H9 (cell line): ENCODE measurements at regions not wholly inside any gene's neighbourhood (a gene's known extent, or its start where the extent isn't known, plus 50 kb on each side); places are given as distances from the start of the nearest gene placed in this dataset.

Experiments used
- DNase-seq: peaks from one replicate; pipeline ENCODE4 v3.0.0-alpha.2; 2017
- H2AFZ ChIP-seq: one replicate; pipeline ENCODE4 v1.6.1; 2013; ENCODE audit warnings: mild to moderate bottlenecking, low read length, control low read depth, moderate library complexity
- H2AK5ac ChIP-seq: 2 replicates; pipeline ENCODE4 v1.6.1; 2013; ENCODE audit warnings: low read length, control low read depth, mixed read lengths; ENCODE audit not compliant: insufficient read length
- H2BK120ac ChIP-seq: one replicate; pipeline ENCODE4 v1.6.1; 2013; ENCODE audit warnings: low read depth, mild to moderate bottlenecking, low read length, control low read depth, inconsistent platforms; ENCODE audit not compliant: poor library complexity, severe bottlenecking
- H2BK12ac ChIP-seq: 2 replicates; pipeline ENCODE4 v1.6.1; 2013; ENCODE audit warnings: low read length, control low read depth, mixed read lengths, low read depth; ENCODE audit not compliant: insufficient read length
- H2BK15ac ChIP-seq: 2 replicates; pipeline ENCODE4 v1.6.1; 2013; ENCODE audit warnings: low read depth, low read length, control low read depth
- H2BK20ac ChIP-seq: one replicate; pipeline ENCODE4 v1.6.1; 2013; ENCODE audit warnings: low read depth, mild to moderate bottlenecking, low read length, control low read depth, inconsistent platforms; ENCODE audit not compliant: poor library complexity, severe bottlenecking
- H2BK5ac ChIP-seq: 2 replicates; pipeline ENCODE4 v1.6.1; 2013; ENCODE audit warnings: low read length, control low read depth, mixed read lengths; ENCODE audit not compliant: insufficient read length
- H3K14ac ChIP-seq: 2 replicates; pipeline ENCODE4 v1.6.1; 2013; ENCODE audit warnings: low read length, control low read depth; ENCODE audit not compliant: insufficient read depth
- H3K18ac ChIP-seq: 2 replicates; pipeline ENCODE4 v1.6.1; 2013; ENCODE audit warnings: low read depth, mild to moderate bottlenecking, mixed read lengths, low read length, control low read depth; ENCODE audit not compliant: insufficient read length
- H3K23ac ChIP-seq: 2 replicates; pipeline ENCODE4 v1.6.1; 2013; ENCODE audit warnings: low read length, control low read depth, mixed read lengths, low read depth; ENCODE audit not compliant: insufficient read length
- H3K23me2 ChIP-seq: 2 replicates; pipeline ENCODE4 v1.6.1; 2013; ENCODE audit warnings: low read depth, mild to moderate bottlenecking, mixed read lengths, low read length, control low read depth; ENCODE audit not compliant: insufficient read length, poor library complexity, severe bottlenecking
- H3K27ac ChIP-seq: 2 replicates; pipeline ENCODE4 v1.5.1; 2013; ENCODE audit warnings: low read length, control low read depth, mixed read lengths, low read depth; ENCODE audit not compliant: insufficient read length
- H3K27me3 ChIP-seq: 2 replicates; pipeline ENCODE4 v1.6.1; 2013; ENCODE audit warnings: low read length, control low read depth, inconsistent platforms; ENCODE audit not compliant: insufficient read depth
- H3K4ac ChIP-seq: 2 replicates; pipeline ENCODE4 v1.6.1; 2013; ENCODE audit warnings: low read depth, mild to moderate bottlenecking, control low read depth, inconsistent platforms, low read length, moderate library complexity
- H3K4me1 ChIP-seq: 2 replicates; pipeline ENCODE4 v1.6.1; 2013; ENCODE audit warnings: low read length, control low read depth, inconsistent platforms; ENCODE audit not compliant: insufficient read depth
- H3K4me2 ChIP-seq: 2 replicates; pipeline ENCODE4 v1.6.1; 2013; ENCODE audit warnings: low read length, control low read depth, mixed read lengths; ENCODE audit not compliant: insufficient read length, insufficient read depth
- H3K56ac ChIP-seq: 2 replicates; pipeline ENCODE4 v1.6.1; 2013; ENCODE audit warnings: low read depth, mild to moderate bottlenecking, mixed read lengths, low read length, control low read depth; ENCODE audit not compliant: insufficient read length
- H3K79me1 ChIP-seq: 2 replicates; pipeline ENCODE4 v1.6.1; 2013; ENCODE audit warnings: low read depth, mild to moderate bottlenecking, moderate library complexity, low read length, control low read depth, inconsistent platforms; ENCODE audit not compliant: insufficient read depth, poor library complexity, severe bottlenecking
- H3K79me2 ChIP-seq: 2 replicates; pipeline ENCODE4 v1.6.1; 2013; ENCODE audit warnings: low read length, control low read depth, inconsistent platforms; ENCODE audit not compliant: insufficient read depth
- H3K9ac ChIP-seq: 2 replicates; pipeline ENCODE4 v1.6.1; 2013; ENCODE audit warnings: low read length, control low read depth, mixed read lengths; ENCODE audit not compliant: insufficient read length; ENCODE audit errors: extremely low read depth
- H3K9me3 ChIP-seq: one replicate; pipeline ENCODE4 v1.6.1; 2013; ENCODE audit warnings: low read depth, low read length, inconsistent platforms; ENCODE audit not compliant: control insufficient read depth
- H3T11ph ChIP-seq: one replicate; pipeline ENCODE4 v1.6.1; 2013; ENCODE audit warnings: mild to moderate bottlenecking, low read length, control low read depth, inconsistent platforms
- H4K20me1 ChIP-seq: one replicate; pipeline ENCODE4 v1.6.1; 2013; ENCODE audit not compliant: control insufficient read depth, insufficient read length, insufficient read depth
- H4K5ac ChIP-seq: 2 replicates; pipeline ENCODE4 v1.6.1; 2013; ENCODE audit warnings: low read depth, mild to moderate bottlenecking, mixed read lengths, low read length, control low read depth; ENCODE audit not compliant: insufficient read length
- H4K8ac ChIP-seq: replicated peaks from 2 replicates; pipeline ENCODE4 v1.6.1; 2013; ENCODE audit warnings: low read length, control low read depth, mixed read lengths, low read depth; ENCODE audit not compliant: insufficient read length
- H4K91ac ChIP-seq: 2 replicates; pipeline ENCODE4 v1.6.1; 2013; ENCODE audit warnings: low read depth, mild to moderate bottlenecking, moderate library complexity, mixed read lengths, low read length, control low read depth; ENCODE audit not compliant: insufficient read length
- H3K27ac Mint-ChIP-seq, 3 experiments: 2 replicates in 2 of 3; 3 replicates in 1 of 3; pipeline ENCODE4 v1.8.0; 2020 to 2021; ENCODE audit warnings: mixed read lengths in 3 of 3, mild to moderate bottlenecking in 1 of 3, moderate library complexity in 1 of 3
- H3K27me3 Mint-ChIP-seq: 2 replicates; pipeline ENCODE4 v1.8.0; 2021; ENCODE audit warnings: low read depth, mild to moderate bottlenecking, moderate library complexity, mixed read lengths
- H3K36me3 Mint-ChIP-seq, 3 experiments: 2 replicates in 2 of 3; 3 replicates in 1 of 3; pipeline ENCODE4 v1.8.0; 2020 to 2021; ENCODE audit warnings: low read depth in 3 of 3, mixed read lengths in 3 of 3; ENCODE audit not compliant: insufficient read depth in 1 of 3
- H3K4me1 Mint-ChIP-seq, 2 experiments: 2 replicates each; pipeline ENCODE4 v1.8.0; 2020; ENCODE audit warnings: mixed read lengths in 2 of 2
- H3K4me3 Mint-ChIP-seq, 2 experiments: 2 replicates in 1 of 2; 3 replicates in 1 of 2; pipeline ENCODE4 v1.8.0; 2020 to 2021; ENCODE audit warnings: mild to moderate bottlenecking in 2 of 2, mixed read lengths in 2 of 2, moderate library complexity in 1 of 2
- H3K9me3 Mint-ChIP-seq, 2 experiments: 2 replicates in 1 of 2; 3 replicates in 1 of 2; pipeline ENCODE4 v1.8.0; 2020; ENCODE audit warnings: mild to moderate bottlenecking in 2 of 2, mixed read lengths in 2 of 2, moderate library complexity in 1 of 2
- CTCF ChIP-seq: fragments of 200-600 bp; sonication (generic); conservative IDR thresholded peaks from 3 replicates; pipeline ENCODE4 v1.8.0; 2021; ENCODE audit warnings: antibody characterized with exemption, mild to moderate bottlenecking

- Histone ChIP-seq H3K4ac (no peak overlapping the region), H4K91ac (no peak overlapping the region), H2AFZ (no peak overlapping the region), H3T11ph (no peak overlapping the region), H4K20me1 (no peaks in the 10 kb centered on the region), H3K23ac (no peak overlapping the region), H3K79me1 (no peaks in the 10 kb centered on the region), H3K4me2 (no peak overlapping the region), H2BK5ac (no peak overlapping the region), H3K27ac (no peak overlapping the region), H3K18ac (no peak overlapping the region), H2BK12ac (no peak overlapping the region), H3K79me2 (no peaks in the 10 kb centered on the region), H2BK120ac (no peak overlapping the region), H3K9me3 (no peaks in the 10 kb centered on the region), H2BK20ac (no peak overlapping the region), H3K27me3 (no peaks in the 10 kb centered on the region), H4K5ac (no peak overlapping the region), H2BK15ac (no peak overlapping the region), H3K14ac (no peak overlapping the region), H3K23me2 (no peaks in the 10 kb centered on the region), H3K4me1 (no peaks in the 10 kb centered on the region), H3K9ac (no peak overlapping the region), H4K8ac (no peak overlapping the region), H3K56ac (no peak overlapping the region), H2AK5ac (no peak overlapping the region)
- DNase-seq = no peak
- no peak for TF ChIP-seq CTCF
- Mint-ChIP-seq H3K36me3 (no peaks in the 10 kb centered on the region), H3K27ac (no peak overlapping the region), H3K9me3 (peaks cover 0 to 4% of the 10 kb centered on the region in 2 experiments; a peak in 3 of 5 replicates), H3K4me3 (no peak overlapping the region), H3K4me1 (no peaks in the 10 kb centered on the region), H3K27me3 (no peaks in the 10 kb centered on the region)
Observed at GRCh38 chr2:162963156-162963555, 124.6 kb upstream of the KCNH7 start.
